Activated CD8-positive, alpha-beta memory T cell treated with anti-CD3 and anti-CD28 coated beads, Interleukin-2, amount 50 U/mL, for 24 hours (primary cell): ENCODE measurements at regions not wholly inside any gene's neighbourhood (a gene's known extent, or its start where the extent isn't known, plus 50 kb on each side); places are given as distances from the start of the nearest gene placed in this dataset.
"Not testable (repeated sequence)": the region's sequence is repeated elsewhere in the genome, so short reads cannot be mapped to it uniquely, and the experiment has no call there.

Source experiments
- DNase-seq: peaks from one replicate; pipeline ENCODE4 v3.0.0-alpha.2; 2020; ENCODE audit errors: extremely low read depth

- no peak for DNase-seq
Measured at GRCh38 chr13:44750630-44751029, 174.5 kb upstream of the TSC22D1 start.

GRCh38 chr13:44749906-44750305, 173.8 kb upstream of the TSC22D1 start:
- no peak for DNase-seq

GRCh38 chr13:44748439-44748838, 172.3 kb upstream of the TSC22D1 start:
- DNase-seq, result no peak

- DNase-seq, result no peak
Measured at GRCh38 chr13:44747179-44747578, 171.0 kb upstream of the TSC22D1 start.

- no peak for DNase-seq
Measured at GRCh38 chr13:44746690-44747089, 170.6 kb upstream of the TSC22D1 start.

- no peak for DNase-seq
Measured at GRCh38 chr13:44744880-44745633, 168.9 kb upstream of the TSC22D1 start.

GRCh38 chr13:44739539-44739938, 163.4 kb upstream of the TSC22D1 start:
- DNase-seq, result no peak

- DNase-seq, result no peak
Measured at GRCh38 chr13:44739120-44739519, 163.0 kb upstream of the TSC22D1 start.

- no peak for DNase-seq
Measured at GRCh38 chr13:44738463-44738862, 162.3 kb upstream of the TSC22D1 start.

- DNase-seq, result no peak
Measured at GRCh38 chr13:44735806-44736205, 159.7 kb upstream of the TSC22D1 start.

- no peak for DNase-seq
Measured at GRCh38 chr13:44734201-44734707, 158.1 kb upstream of the TSC22D1 start.

- DNase-seq, result no peak
Measured at GRCh38 chr13:44732503-44733098, 156.5 kb upstream of the TSC22D1 start.

GRCh38 chr13:44730851-44731250, 154.7 kb upstream of the TSC22D1 start:
- no peak for DNase-seq

- DNase-seq, result no peak
Measured at GRCh38 chr13:44730099-44730498, 154.0 kb upstream of the TSC22D1 start.

- DNase-seq, result not testable (repeated sequence)
Measured at GRCh38 chr13:44727591-44727990, 151.5 kb upstream of the TSC22D1 start.

GRCh38 chr13:44726778-44727177, 150.6 kb upstream of the TSC22D1 start:
- no peak for DNase-seq

- no peak for DNase-seq
Measured at GRCh38 chr13:44726214-44726613, 150.1 kb upstream of the TSC22D1 start.

GRCh38 chr13:44719857-44720671, 143.9 kb upstream of the TSC22D1 start:
- DNase-seq, result no peak

- DNase-seq, result no peak
Measured at GRCh38 chr13:44718467-44718866, 142.3 kb upstream of the TSC22D1 start.

- no peak for DNase-seq
Measured at GRCh38 chr13:44715287-44716230, 139.4 kb upstream of the TSC22D1 start.

GRCh38 chr13:44713788-44714469, 137.8 kb upstream of the TSC22D1 start:
- no peak for DNase-seq
